K562 (cell line): ENCODE measurements at regions not wholly inside any gene's neighbourhood (a gene's known extent, or its start where the extent isn't known, plus 50 kb on each side); places are given as distances from the start of the nearest gene placed in this dataset.

Source experiments
- ATAC-seq: fragments of 200-7000 bp; cut with Tn5 transposase; 3 replicates; pipeline ENCODE4 v1.9.1; 2020; ENCODE audit warnings: moderate library complexity
- BruUV-seq: library from RNA; stranded (reverse); fragments of 400-500 nt; replicated peaks from 2 replicates; lab custom pipeline; 2021; lab: Mats Ljungman, UMichigan
- CTCF ChIA-PET: fragments of 300-600 bp; formaldehyde crosslinking; extraction: SDS; loops from one replicate; lab custom pipeline; 2021; ENCODE audit warnings: low intra/inter-chr PET ratio; lab: Yijun Ruan, JAX
- POLR2A ChIA-PET: fragments of 300-600, 350-650 bp; sonication (Branson Sonifier 250); formaldehyde crosslinking; extraction: SDS; loops from one replicate; lab custom pipeline; 2021; ENCODE audit warnings: antibody characterized with exemption, inconsistent platforms; lab: Yijun Ruan, JAX
- DNase-seq, 4 experiments: peaks; one replicate each; pipeline versions ENCODE4 v3.0.0 to v3.0.0-alpha.2; 2011 to 2018; ENCODE audit warnings: low spot score in 3 of 4, mixed read lengths in 3 of 4; ENCODE audit errors: extremely low read depth in 1 of 4
- FAIRE-seq: peaks from 2 replicates; lab custom pipeline; 2011; peaks lifted over from hg19 to GRCh38; lab: Jason Lieb, UNC
- H2AFZ ChIP-seq: 2 replicates; pipeline ENCODE4 v1.6.0; 2011; ENCODE audit warnings: low read depth, low read length, control low read depth, inconsistent platforms
- H3K27ac ChIP-seq: fragments of 200-600 bp; 3 replicates; pipeline ENCODE4 v1.8.0; 2011; ENCODE audit warnings: low read depth, mild to moderate bottlenecking, control low read depth, inconsistent platforms, low read length, moderate library complexity, mixed read lengths; ENCODE audit errors: extremely low read depth
- H3K27me3 ChIP-seq, 2 experiments: fragments of 300-600 bp in 1 of 2; 2 replicates in 1 of 2; 3 replicates in 1 of 2; pipeline versions ENCODE4 v1.6.0 to v1.8.0; 2011; ENCODE audit warnings: inconsistent platforms in 2 of 2, low read length in 2 of 2, mild to moderate bottlenecking in 1 of 2, mixed read lengths in 1 of 2, moderate library complexity in 1 of 2; ENCODE audit not compliant: control insufficient read depth in 2 of 2, insufficient read depth in 2 of 2
- H3K36me3 ChIP-seq: fragments of 300-600 bp; 3 replicates; pipeline ENCODE4 v1.8.0; 2011; ENCODE audit warnings: mild to moderate bottlenecking, low read length, inconsistent platforms; ENCODE audit not compliant: control insufficient read depth, insufficient read depth
- H3K4me1 ChIP-seq, 2 experiments: fragments of 200-600 bp in 1 of 2; replicated peaks in 1 of 2; 2 replicates in 1 of 2; 3 replicates in 1 of 2; pipeline versions ENCODE4 v1.5.1 to v1.8.0; 2011; ENCODE audit warnings: inconsistent platforms in 2 of 2, low read length in 2 of 2, mild to moderate bottlenecking in 1 of 2, mixed read lengths in 1 of 2, moderate library complexity in 1 of 2; ENCODE audit not compliant: control insufficient read depth in 2 of 2, insufficient read depth in 2 of 2
- H3K4me2 ChIP-seq: 2 replicates; pipeline ENCODE4 v1.6.1; 2011; ENCODE audit warnings: low read length, control low read depth, inconsistent platforms, mixed read lengths; ENCODE audit not compliant: insufficient read depth
- H3K4me3 ChIP-seq: fragments of 200-600 bp; sonication (generic), shearing (Covaris generic); 2 replicates; pipeline ENCODE4 v1.5.1; 2016; ENCODE audit warnings: control low read depth, inconsistent platforms
- H3K79me2 ChIP-seq: fragments of 200-600 bp; 3 replicates; pipeline ENCODE4 v1.8.0; 2011; ENCODE audit warnings: low read length, inconsistent platforms; ENCODE audit not compliant: control insufficient read depth, insufficient read depth
- H3K9ac ChIP-seq, 2 experiments: 2 replicates each; pipeline versions ENCODE4 v1.6.0 to v1.6.1; 2011; ENCODE audit warnings: low read depth in 2 of 2, low read length in 2 of 2, control low read depth in 1 of 2, inconsistent platforms in 1 of 2, mild to moderate bottlenecking in 1 of 2, mixed read lengths in 1 of 2; ENCODE audit not compliant: insufficient read depth in 1 of 2
- H3K9me1 ChIP-seq: one replicate; pipeline ENCODE4 v1.6.0; 2011; ENCODE audit warnings: inconsistent platforms, mild to moderate bottlenecking, low read length, moderate library complexity; ENCODE audit not compliant: control insufficient read depth, insufficient read depth
- H3K9me3 ChIP-seq: replicated peaks from 2 replicates; pipeline ENCODE4 v1.5.1; 2011; ENCODE audit warnings: low read depth, low read length, inconsistent platforms; ENCODE audit not compliant: control insufficient read depth, insufficient read depth
- H4K20me1 ChIP-seq: replicated peaks from 2 replicates; pipeline ENCODE4 v1.6.1; 2011; ENCODE audit warnings: low read length, inconsistent platforms, mixed read lengths; ENCODE audit not compliant: control insufficient read depth, insufficient read depth
- SAFB ChIP-seq: fragments of 200-400 bp; formaldehyde crosslinking; IDR thresholded peaks from 2 replicates; pipeline ENCODE4 v1.6.1; 2017; ENCODE audit warnings: low read depth, low read length, borderline replicate concordance
- THAP12 ChIP-seq: fragments of 250-450 bp; sonication (Bioruptor Pico); IDR thresholded peaks from 2 replicates; pipeline ENCODE4 v1.9.0; 2021; ENCODE audit warnings: mild to moderate bottlenecking, inconsistent platforms
- WGBS: fragments of 100-300 bp; shearing (Covaris generic); methylation state at CpG from one replicate; pipeline ENCODE4 v1.1.6; 2016; ENCODE audit warnings: low coverage, mixed read lengths; ENCODE audit not compliant: insufficient coverage; ENCODE audit errors: missing lambda C conversion rate; 5-methylcytosine and 5-hydroxymethylcytosine counted together
- in situ Hi-C: fragments of 300-500 bp; cut with MboI; formaldehyde crosslinking; loops from 4 replicates; pipeline ENCODE4 v1.15.0; 2018; ENCODE audit warnings: inconsistent platforms, mixed read lengths
- intact Hi-C: fragments of 100-400 bp; cut with micrococcal nuclease; formaldehyde crosslinking; loops from 2 replicates; pipeline ENCODE4 v1.14.2; 2022

- WGBS = 0% methylated on average over 7 of the region's 7 CpGs
- Histone ChIP-seq H3K4me3 (no peak overlapping the region), H3K27me3 (no peaks in the 10 kb centered on the region), H3K79me2 (no peaks in the 10 kb centered on the region), H3K27ac (no peak overlapping the region), H3K9me3 (no peaks in the 10 kb centered on the region), H4K20me1 (no peaks in the 10 kb centered on the region), H2AFZ (no peak overlapping the region), H3K36me3 (no peaks in the 10 kb centered on the region), H3K4me1 (no peaks in the 10 kb centered on the region), H3K4me2 (no peak overlapping the region), H3K9me1 (no peaks in the 10 kb centered on the region), H3K9ac (no peak overlapping the region)
- DNase-seq (no peak), ATAC-seq (no peak), FAIRE-seq (no peak)
- CTCF ChIA-PET = no interaction called here
- POLR2A ChIA-PET = interaction anchor here (0.6 kb wide), 1 partner anchor 21 kb away, joined by 3 read pairs; no protein-coding TSS in a partner anchor
- TF ChIP-seq SAFB (no peak), THAP12 (CRISPR knock-in tag) (no peak)
- intact Hi-C loops = no loop called here
- BruUV-seq = no TSS peak
- in situ Hi-C loops = no loop called here
Measured at GRCh38 chr1:118650107-118650807, 337.9 kb downstream of the TBX15 start.
